ENCODE measurements at regions not wholly inside any gene's neighbourhood (a gene's known extent, or its start where the extent isn't known, plus 50 kb on each side); places are given as distances from the start of the nearest gene placed in this dataset.

GRCh38 chr18:22514655-22515054, 96.9 kb upstream of the CTAGE1 start:
- Mint-ChIP-seq H3K36me3 (no peaks in the 10 kb centered on the region), H3K9me3 (peaks cover 0 to 12% (median 2%) of the 10 kb centered on the region in 7 donors), H3K27ac (no peak overlapping the region), H3K4me1 (no peaks in the 10 kb centered on the region), H3K27me3 (ENCODE audit: low read depth in 3 of 3) (peaks cover 0 to 1% (median 0%) of the 10 kb centered on the region in 3 donors), H3K4me3 (no peak overlapping the region)
- no peak for DNase-seq
- TF ChIP-seq CTCF (IDR thresholded peaks at IDR 0.05): no peak
- Histone ChIP-seq H3K4me1 (ENCODE audit: control insufficient read depth in 1 of 2, insufficient read depth in 2 of 2, low read length in 2 of 2) (no peaks in the 10 kb centered on the region), H3K9ac (ENCODE audit: insufficient read depth, low read length, poor library complexity, severe bottlenecking) (no peak overlapping the region), H3K27me3 (ENCODE audit: control insufficient read depth in 2 of 2, insufficient read depth in 2 of 2, low read length in 2 of 2) (no peaks in the 10 kb centered on the region), H2AFZ (ENCODE audit: insufficient read depth, low read depth, low read length, poor library complexity, severe bottlenecking) (no peak overlapping the region), H3K9me3 (replicated peaks in 1 of 2; ENCODE audit: control insufficient read depth in 1 of 2, insufficient read depth in 1 of 2, low read length in 2 of 2) (peaks cover 0 to 11% of the 10 kb centered on the region in 2 donors), H3K79me2 (ENCODE audit: insufficient read depth, low read length) (no peaks in the 10 kb centered on the region), H3K4me2 (replicated peaks; ENCODE audit: extremely low read depth, low read length, poor library complexity, severe bottlenecking) (no peak overlapping the region), H3K27ac (ENCODE audit: low read depth in 1 of 2, low read length in 2 of 2) (no peak overlapping the region), H4K20me1 (ENCODE audit: insufficient read depth, low read length) (no peaks in the 10 kb centered on the region), H3K36me3 (replicated peaks in 1 of 2; ENCODE audit: control insufficient read depth in 1 of 2, insufficient read depth in 2 of 2, low read length in 2 of 2) (no peaks in the 10 kb centered on the region), H3K4me3 (replicated peaks in 1 of 3; ENCODE audit: low read depth in 2 of 3, low read length in 3 of 3) (no peak overlapping the region)
- intact Hi-C loops (cut with micrococcal nuclease): no loop called here
- 95% methylated on average over 3 of the region's 4 CpGs for WGBS (ENCODE audit: insufficient coverage)

- peaks cover 0 to 12% (median 2%) of the 10 kb centered on the region in 7 donors for H3K9me3 Mint-ChIP-seq
- no peak overlapping the region for H3K4me2 ChIP-seq (replicated peaks; ENCODE audit: extremely low read depth, low read length, poor library complexity, severe bottlenecking)
- no peaks in the 10 kb centered on the region for H3K36me3 Mint-ChIP-seq
Measured at GRCh38 chr18:22515250-22515649, 97.5 kb upstream of the CTAGE1 start.

More at GRCh38 chr18:22515250-22515649, 97.5 kb upstream of the CTAGE1 start:
- no peak overlapping the region for H3K9ac ChIP-seq (ENCODE audit: insufficient read depth, low read length, poor library complexity, severe bottlenecking)
- H3K4me3 ChIP-seq (replicated peaks in 1 of 3; ENCODE audit: low read depth in 2 of 3, low read length in 3 of 3): no peak overlapping the region
- H3K27me3 Mint-ChIP-seq (ENCODE audit: low read depth in 3 of 3): no peaks in the 10 kb centered on the region
- peaks cover 0 to 11% of the 10 kb centered on the region in 2 donors for H3K9me3 ChIP-seq (replicated peaks in 1 of 2; ENCODE audit: control insufficient read depth in 1 of 2, insufficient read depth in 1 of 2, low read length in 2 of 2)
- no peak overlapping the region for H3K27ac ChIP-seq (ENCODE audit: low read depth in 1 of 2, low read length in 2 of 2)
- no peak for TF ChIP-seq CTCF (IDR thresholded peaks at IDR 0.05)
- H3K79me2 ChIP-seq (ENCODE audit: insufficient read depth, low read length): no peaks in the 10 kb centered on the region
- no peaks in the 10 kb centered on the region for H4K20me1 ChIP-seq (ENCODE audit: insufficient read depth, low read length)
- no peaks in the 10 kb centered on the region for H3K4me1 Mint-ChIP-seq
- no peak overlapping the region for H3K27ac Mint-ChIP-seq
- H3K4me1 ChIP-seq (ENCODE audit: control insufficient read depth in 1 of 2, insufficient read depth in 2 of 2, low read length in 2 of 2): no peaks in the 10 kb centered on the region
- no peak for DNase-seq
- H3K4me3 Mint-ChIP-seq: no peak overlapping the region
- no peak overlapping the region for H2AFZ ChIP-seq (ENCODE audit: insufficient read depth, low read depth, low read length, poor library complexity, severe bottlenecking)
- H3K36me3 ChIP-seq (replicated peaks in 1 of 2; ENCODE audit: control insufficient read depth in 1 of 2, insufficient read depth in 2 of 2, low read length in 2 of 2): no peaks in the 10 kb centered on the region
- WGBS (ENCODE audit: insufficient coverage): 100% methylated on average over 6 of the region's 9 CpGs
- intact Hi-C loops (cut with micrococcal nuclease): no loop called here
- H3K27me3 ChIP-seq (ENCODE audit: control insufficient read depth in 2 of 2, insufficient read depth in 2 of 2, low read length in 2 of 2): no peaks in the 10 kb centered on the region

All from CD14-positive monocyte (primary cell).